DOHH2 (cell line): ENCODE measurements at regions not wholly inside any gene's neighbourhood (a gene's known extent, or its start where the extent isn't known, plus 50 kb on each side); places are given as distances from the start of the nearest gene placed in this dataset.

Experiments
- EZH2phosphoT487 ChIP-seq: fragments of 200-600 bp; sonication (generic); IDR thresholded peaks from 2 replicates; pipeline ENCODE4 v1.6.1; 2017; ENCODE audit warnings: borderline replicate concordance, mild to moderate bottlenecking, antibody characterized with exemption, low read length, moderate library complexity, mixed read lengths
- TF ChIP-seq, protein P1 (sequence below): fragments of 200-600 bp; sonication (generic); IDR thresholded peaks from one replicate; pipeline ENCODE4 v1.5.1; 2014; ENCODE audit warnings: antibody characterized with exemption, mild to moderate bottlenecking, low read depth, low read length; ENCODE audit not compliant: poor library complexity, severe bottlenecking

DNA sequence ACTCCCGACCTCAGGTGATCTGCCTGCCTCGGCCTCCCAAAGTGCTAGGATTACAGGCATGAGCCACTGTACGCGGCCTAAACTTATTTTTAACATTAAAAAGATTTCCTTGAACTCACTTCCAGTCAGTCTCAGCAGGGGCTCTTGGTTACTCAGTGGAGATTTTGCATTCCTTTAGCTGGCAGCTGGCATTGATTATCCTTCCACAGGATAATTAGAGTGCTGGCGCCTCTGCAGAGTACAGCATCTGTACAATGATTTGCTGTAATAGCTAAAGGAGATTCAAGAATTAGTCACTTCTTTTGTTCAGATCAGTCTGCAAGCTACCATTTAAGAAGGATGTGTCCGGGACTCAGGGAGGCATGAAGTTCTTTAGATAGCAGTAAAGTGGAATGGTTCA lies 125.0 kb upstream of the NPY start:
- TF ChIP-seq, protein P1, sequence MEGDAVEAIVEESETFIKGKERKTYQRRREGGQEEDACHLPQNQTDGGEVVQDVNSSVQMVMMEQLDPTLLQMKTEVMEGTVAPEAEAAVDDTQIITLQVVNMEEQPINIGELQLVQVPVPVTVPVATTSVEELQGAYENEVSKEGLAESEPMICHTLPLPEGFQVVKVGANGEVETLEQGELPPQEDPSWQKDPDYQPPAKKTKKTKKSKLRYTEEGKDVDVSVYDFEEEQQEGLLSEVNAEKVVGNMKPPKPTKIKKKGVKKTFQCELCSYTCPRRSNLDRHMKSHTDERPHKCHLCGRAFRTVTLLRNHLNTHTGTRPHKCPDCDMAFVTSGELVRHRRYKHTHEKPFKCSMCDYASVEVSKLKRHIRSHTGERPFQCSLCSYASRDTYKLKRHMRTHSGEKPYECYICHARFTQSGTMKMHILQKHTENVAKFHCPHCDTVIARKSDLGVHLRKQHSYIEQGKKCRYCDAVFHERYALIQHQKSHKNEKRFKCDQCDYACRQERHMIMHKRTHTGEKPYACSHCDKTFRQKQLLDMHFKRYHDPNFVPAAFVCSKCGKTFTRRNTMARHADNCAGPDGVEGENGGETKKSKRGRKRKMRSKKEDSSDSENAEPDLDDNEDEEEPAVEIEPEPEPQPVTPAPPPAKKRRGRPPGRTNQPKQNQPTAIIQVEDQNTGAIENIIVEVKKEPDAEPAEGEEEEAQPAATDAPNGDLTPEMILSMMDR: no peak
- TF ChIP-seq EZH2phosphoT487: no peak
